ENCODE measurements at regions not wholly inside any gene's neighbourhood (a gene's known extent, or its start where the extent isn't known, plus 50 kb on each side); places are given as distances from the start of the nearest gene placed in this dataset.

DNA sequence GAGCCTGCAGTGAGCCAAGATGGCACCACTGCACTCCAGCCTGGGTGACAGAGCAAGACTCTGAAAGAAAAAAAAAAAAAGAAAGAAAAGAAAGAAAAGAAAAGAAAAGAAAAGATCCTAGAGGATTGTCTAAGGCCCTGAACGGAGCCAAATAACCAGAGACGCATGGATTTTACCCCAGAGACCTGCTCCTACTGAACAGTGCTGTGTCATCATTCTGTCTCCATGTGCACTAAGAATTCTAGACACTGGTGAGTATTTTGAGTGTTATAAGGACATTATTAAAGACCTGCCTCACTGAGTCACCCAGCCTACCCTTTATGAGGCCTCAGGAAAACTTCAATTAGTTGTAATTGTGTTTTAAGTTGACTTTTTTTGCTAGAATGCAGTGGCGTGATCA is 61.9 kb upstream of the RIOK3 start:
- no peaks in the 10 kb centered on the region for H3K4me1 ChIP-seq (ENCODE audit: insufficient read depth, low read length)
- H3K9me3 ChIP-seq (ENCODE audit: control insufficient read depth, low read depth, low read length) = no peaks in the 10 kb centered on the region
- no peak overlapping the region for H2BK12ac ChIP-seq (ENCODE audit: insufficient read length, low read depth, low read length)
- H3T11ph ChIP-seq (ENCODE audit: low read length) = no peak overlapping the region
- no peak overlapping the region for H3K4ac ChIP-seq (ENCODE audit: low read depth, low read length)
- no peak overlapping the region for H2AK5ac ChIP-seq (ENCODE audit: insufficient read length, low read length)
- H3K56ac ChIP-seq (ENCODE audit: insufficient read length, low read depth, low read length) = no peak overlapping the region
- no peak overlapping the region for H2BK15ac ChIP-seq (ENCODE audit: low read depth, low read length)
- TF ChIP-seq, protein P1, sequence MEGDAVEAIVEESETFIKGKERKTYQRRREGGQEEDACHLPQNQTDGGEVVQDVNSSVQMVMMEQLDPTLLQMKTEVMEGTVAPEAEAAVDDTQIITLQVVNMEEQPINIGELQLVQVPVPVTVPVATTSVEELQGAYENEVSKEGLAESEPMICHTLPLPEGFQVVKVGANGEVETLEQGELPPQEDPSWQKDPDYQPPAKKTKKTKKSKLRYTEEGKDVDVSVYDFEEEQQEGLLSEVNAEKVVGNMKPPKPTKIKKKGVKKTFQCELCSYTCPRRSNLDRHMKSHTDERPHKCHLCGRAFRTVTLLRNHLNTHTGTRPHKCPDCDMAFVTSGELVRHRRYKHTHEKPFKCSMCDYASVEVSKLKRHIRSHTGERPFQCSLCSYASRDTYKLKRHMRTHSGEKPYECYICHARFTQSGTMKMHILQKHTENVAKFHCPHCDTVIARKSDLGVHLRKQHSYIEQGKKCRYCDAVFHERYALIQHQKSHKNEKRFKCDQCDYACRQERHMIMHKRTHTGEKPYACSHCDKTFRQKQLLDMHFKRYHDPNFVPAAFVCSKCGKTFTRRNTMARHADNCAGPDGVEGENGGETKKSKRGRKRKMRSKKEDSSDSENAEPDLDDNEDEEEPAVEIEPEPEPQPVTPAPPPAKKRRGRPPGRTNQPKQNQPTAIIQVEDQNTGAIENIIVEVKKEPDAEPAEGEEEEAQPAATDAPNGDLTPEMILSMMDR (conservative IDR thresholded peaks at IDR 0.05) = no peak
- no peaks in the 10 kb centered on the region for H3K23me2 ChIP-seq (ENCODE audit: insufficient read length, low read depth, low read length, poor library complexity, severe bottlenecking)
- H3K9me3 Mint-ChIP-seq = no peaks in the 10 kb centered on the region
- no peak overlapping the region for H4K5ac ChIP-seq (ENCODE audit: insufficient read length, low read depth, low read length)
- no peak overlapping the region for H3K4me3 Mint-ChIP-seq
- no peak overlapping the region for H3K4me2 ChIP-seq (ENCODE audit: insufficient read depth, insufficient read length, low read length)
- no peaks in the 10 kb centered on the region for H3K79me2 ChIP-seq (ENCODE audit: insufficient read depth, low read length)
- no peak overlapping the region for H4K91ac ChIP-seq (ENCODE audit: insufficient read length, low read depth, low read length)
- H2BK20ac ChIP-seq (ENCODE audit: low read depth, low read length, poor library complexity, severe bottlenecking) = no peak overlapping the region
- WGBS (ENCODE audit: extremely low coverage, insufficient read length, low lambda C conversion rate) = no CpG with 5 or more reads among the region's 3 CpGs
- no peak overlapping the region for H3K18ac ChIP-seq (ENCODE audit: insufficient read length, low read depth, low read length)
- no peak overlapping the region for H3K9ac ChIP-seq (ENCODE audit: extremely low read depth, insufficient read length, low read length)
- H3K79me1 ChIP-seq (ENCODE audit: insufficient read depth, low read depth, low read length, poor library complexity, severe bottlenecking) = no peaks in the 10 kb centered on the region
- peaks cover 5 to 9% of the 10 kb centered on the region in 2 experiments for H3K4me1 Mint-ChIP-seq
- H3K27me3 Mint-ChIP-seq (ENCODE audit: low read depth) = no peaks in the 10 kb centered on the region
- no peaks in the 10 kb centered on the region for H3K27me3 ChIP-seq (ENCODE audit: insufficient read depth, low read length)
- H4K20me1 ChIP-seq (ENCODE audit: control insufficient read depth, insufficient read depth, insufficient read length) = no peaks in the 10 kb centered on the region
- H3K14ac ChIP-seq (ENCODE audit: insufficient read depth, low read length) = no peak overlapping the region
- H3K27ac Mint-ChIP-seq = no peak overlapping the region
- H3K23ac ChIP-seq (ENCODE audit: insufficient read length, low read depth, low read length) = no peak overlapping the region
- no peak overlapping the region for H2AFZ ChIP-seq (ENCODE audit: low read length)
- no peaks in the 10 kb centered on the region; a peak in 1 of 7 replicates for H3K36me3 Mint-ChIP-seq (ENCODE audit: insufficient read depth in 1 of 3, low read depth in 3 of 3)
- H3K27ac ChIP-seq (ENCODE audit: insufficient read length, low read depth, low read length) = no peak overlapping the region
- H4K8ac ChIP-seq (replicated peaks; ENCODE audit: insufficient read length, low read depth, low read length) = no peak overlapping the region
- no peak overlapping the region for H2BK120ac ChIP-seq (ENCODE audit: low read depth, low read length, poor library complexity, severe bottlenecking)
- H2BK5ac ChIP-seq (ENCODE audit: insufficient read length, low read length) = no peak overlapping the region
- DNase-seq = no peak
